Tibial nerve (tissue), 4 donors: ENCODE measurements at regions not wholly inside any gene's neighbourhood (a gene's known extent, or its start where the extent isn't known, plus 50 kb on each side); places are given as distances from the start of the nearest gene placed in this dataset.

Source experiments
- DNase-seq, 2 donors: peaks; one replicate each; pipeline ENCODE4 v3.0.0-alpha.2; 2019; ENCODE audit warnings: low spot score in 2 of 2
- H3K27ac ChIP-seq, 4 donors: fragments of 200-600 bp; sonication (generic) in 3 of 4; one replicate each; pipeline ENCODE4 v1.5.1; 2017 to 2019; ENCODE audit warnings: mild to moderate bottlenecking in 1 of 4
- H3K27me3 ChIP-seq, 2 donors: fragments of 200-600 bp; sonication (generic) in 1 of 2; one replicate each; pipeline versions ENCODE4 v1.5.1 to v1.6.0; 2017 to 2019
- H3K36me3 ChIP-seq, 3 donors: fragments of 200-600 bp; sonication (generic); one replicate each; pipeline ENCODE4 v1.5.1; 2018 to 2019
- H3K4me1 ChIP-seq, 4 donors: fragments of 200-600 bp; sonication (generic) in 3 of 4; one replicate each; pipeline ENCODE4 v1.5.1; 2017 to 2019
- H3K4me3 ChIP-seq, 4 donors: fragments of 200-600 bp; sonication (generic) in 3 of 4; one replicate each; pipeline ENCODE4 v1.5.1; 2017 to 2019; ENCODE audit warnings: mild to moderate bottlenecking in 1 of 4, moderate library complexity in 1 of 4
- H3K9me3 ChIP-seq, 4 donors: fragments of 200-600 bp; sonication (generic) in 3 of 4; one replicate each; pipeline ENCODE4 v1.5.1; 2017 to 2019
- EP300 ChIP-seq, 2 donors: sonication (generic); formaldehyde crosslinking; IDR thresholded peaks; one replicate each; pipeline ENCODE4 v1.6.1; 2017; ENCODE audit warnings: antibody characterized with exemption in 2 of 2, mild to moderate bottlenecking in 1 of 2
- POLR2A ChIP-seq, 2 donors: fragments of 450-650 bp; IDR thresholded peaks; one replicate each; pipeline ENCODE4 v1.6.1; 2017; ENCODE audit warnings: antibody characterized with exemption in 2 of 2, mild to moderate bottlenecking in 2 of 2, moderate library complexity in 2 of 2
- WGBS, 2 donors: methylation state at CpG; one replicate each; pipeline ENCODE4 v1.1.5; 2018; 5-methylcytosine and 5-hydroxymethylcytosine counted together
- TF ChIP-seq, protein P1 (sequence below), 5 experiments: fragments of 200-600 bp in 3 of 5; fragments of 450-650 bp in 2 of 5; sonication (generic) in 3 of 5; IDR thresholded peaks; one replicate each; pipeline ENCODE4 v1.5.1; 2016 to 2019; ENCODE audit warnings: antibody characterized with exemption in 5 of 5, mild to moderate bottlenecking in 3 of 5, moderate library complexity in 2 of 5

DNA sequence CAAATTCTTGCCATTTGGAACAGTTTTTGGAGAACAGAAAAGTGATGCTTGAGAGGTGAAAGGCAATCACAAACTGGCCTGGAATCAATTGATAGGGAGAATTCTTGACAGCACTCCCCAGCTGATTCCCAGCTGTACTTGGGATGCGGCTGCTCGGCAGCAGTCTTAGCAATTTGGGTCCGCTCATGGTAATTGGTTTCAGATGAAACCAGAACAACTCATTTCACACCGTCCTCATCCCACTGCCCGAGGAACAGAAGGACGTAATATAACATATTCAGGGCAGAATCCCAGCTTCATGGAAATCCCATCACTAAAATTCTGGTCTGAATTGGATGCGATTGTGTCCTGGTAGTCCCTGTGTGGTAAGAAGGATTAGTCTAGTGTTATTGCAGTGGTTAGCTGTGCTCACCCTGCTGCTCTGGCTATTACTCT is 223.3 kb upstream of the FERD3L start:
- no peaks in the 10 kb centered on the region for H3K4me1 ChIP-seq

DNA sequence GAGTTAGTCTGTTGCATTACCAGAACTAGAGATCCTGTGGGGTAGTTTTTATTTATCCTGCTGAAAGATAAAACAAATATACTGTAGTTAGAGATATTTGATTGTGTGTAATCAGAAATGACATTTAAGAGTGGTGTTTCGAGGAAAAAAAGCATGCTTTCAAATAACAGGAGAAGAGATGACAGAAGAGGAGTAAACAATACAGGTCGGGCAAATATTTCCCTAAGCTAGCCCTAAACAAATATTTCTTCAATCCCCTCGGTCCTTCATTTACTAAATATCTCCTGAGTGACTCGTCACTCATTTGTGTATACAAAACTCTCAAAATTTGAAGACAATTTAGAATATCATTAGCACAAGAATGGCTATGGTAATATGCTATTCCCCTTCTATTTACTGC is 219.7 kb upstream of the FERD3L start:
- Histone ChIP-seq H3K4me1 (no peaks in the 10 kb centered on the region), H3K36me3 (no peaks in the 10 kb centered on the region), H3K9me3 (no peaks in the 10 kb centered on the region), H3K27me3 (no peaks in the 10 kb centered on the region), H3K4me3 (no peak overlapping the region), H3K27ac (no peak overlapping the region)
- 65 to 72% methylated on average over 4 of the region's 4 CpGs for WGBS, 2 donors
- no peak for TF ChIP-seq POLR2A (IDR thresholded peaks at IDR 0.05)
- no peak for TF ChIP-seq EP300 (IDR thresholded peaks at IDR 0.05)
- TF ChIP-seq, protein P1, sequence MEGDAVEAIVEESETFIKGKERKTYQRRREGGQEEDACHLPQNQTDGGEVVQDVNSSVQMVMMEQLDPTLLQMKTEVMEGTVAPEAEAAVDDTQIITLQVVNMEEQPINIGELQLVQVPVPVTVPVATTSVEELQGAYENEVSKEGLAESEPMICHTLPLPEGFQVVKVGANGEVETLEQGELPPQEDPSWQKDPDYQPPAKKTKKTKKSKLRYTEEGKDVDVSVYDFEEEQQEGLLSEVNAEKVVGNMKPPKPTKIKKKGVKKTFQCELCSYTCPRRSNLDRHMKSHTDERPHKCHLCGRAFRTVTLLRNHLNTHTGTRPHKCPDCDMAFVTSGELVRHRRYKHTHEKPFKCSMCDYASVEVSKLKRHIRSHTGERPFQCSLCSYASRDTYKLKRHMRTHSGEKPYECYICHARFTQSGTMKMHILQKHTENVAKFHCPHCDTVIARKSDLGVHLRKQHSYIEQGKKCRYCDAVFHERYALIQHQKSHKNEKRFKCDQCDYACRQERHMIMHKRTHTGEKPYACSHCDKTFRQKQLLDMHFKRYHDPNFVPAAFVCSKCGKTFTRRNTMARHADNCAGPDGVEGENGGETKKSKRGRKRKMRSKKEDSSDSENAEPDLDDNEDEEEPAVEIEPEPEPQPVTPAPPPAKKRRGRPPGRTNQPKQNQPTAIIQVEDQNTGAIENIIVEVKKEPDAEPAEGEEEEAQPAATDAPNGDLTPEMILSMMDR (IDR thresholded peaks at IDR 0.05), result no peak
- no peak for DNase-seq

More for the DNA sequence above, 223.3 kb upstream of the FERD3L start:
- no peaks in the 10 kb centered on the region for H3K36me3 ChIP-seq
- no peak overlapping the region for H3K27ac ChIP-seq
- H3K9me3 ChIP-seq, result no peaks in the 10 kb centered on the region
- 56 to 59% methylated on average over 7 of the region's 7 CpGs for WGBS, 2 donors
- H3K27me3 ChIP-seq, result no peaks in the 10 kb centered on the region
- no peak for DNase-seq
- H3K4me3 ChIP-seq, result no peak overlapping the region
- no peak for TF ChIP-seq EP300 (IDR thresholded peaks at IDR 0.05)
- no peak for TF ChIP-seq POLR2A (IDR thresholded peaks at IDR 0.05)
- TF ChIP-seq, protein P1 (IDR thresholded peaks at IDR 0.05), result no peak

DNA sequence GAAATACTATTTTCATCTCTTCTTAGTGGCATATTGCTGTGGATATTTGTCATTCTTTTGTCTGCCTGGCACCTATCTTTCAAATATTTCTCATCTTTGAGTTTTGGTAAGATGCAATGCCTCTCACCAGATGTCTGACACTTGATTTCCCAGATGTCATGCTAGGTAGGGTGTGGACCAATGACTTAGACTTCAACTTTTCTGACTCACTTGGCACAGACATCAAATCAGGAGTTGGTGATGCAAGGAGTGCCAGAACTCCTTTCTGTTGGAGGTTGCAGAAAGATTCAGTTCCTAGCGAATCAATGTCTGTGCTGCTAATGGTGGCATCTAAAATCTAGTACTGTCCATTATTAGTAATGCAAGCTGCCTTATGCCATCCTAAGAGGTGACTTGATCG is 216.9 kb upstream of the FERD3L start:
- Histone ChIP-seq H3K9me3 (no peaks in the 10 kb centered on the region), H3K27ac (no peak overlapping the region), H3K4me1 (no peaks in the 10 kb centered on the region), H3K27me3 (no peaks in the 10 kb centered on the region), H3K36me3 (no peaks in the 10 kb centered on the region), H3K4me3 (no peak overlapping the region)
- WGBS, 2 donors, result 84 to 91% methylated on average over 2 of the region's 2 CpGs
- no peak for DNase-seq
- TF ChIP-seq, protein P1 (IDR thresholded peaks at IDR 0.05), result no peak

DNA sequence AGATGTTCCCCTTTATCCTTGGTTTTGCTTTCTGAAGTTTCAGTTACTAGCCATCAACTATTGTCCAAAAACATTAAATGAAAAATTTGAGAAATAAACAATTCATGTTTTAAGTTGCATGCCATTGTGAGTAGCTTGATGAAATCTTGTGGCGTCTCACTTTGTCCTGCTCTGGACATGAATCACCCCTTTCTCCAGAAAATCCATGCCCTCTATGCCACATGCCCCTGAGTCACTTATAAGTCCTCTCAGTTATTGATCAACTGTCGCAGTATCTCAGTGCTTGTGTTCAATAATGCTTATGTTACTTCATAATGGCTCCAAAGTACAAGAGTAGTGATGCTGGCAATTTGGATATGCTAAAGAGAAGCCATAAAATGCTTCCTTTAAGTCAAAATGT is 208.0 kb upstream of the FERD3L start:
- no peak overlapping the region for H3K27ac ChIP-seq
- H3K36me3 ChIP-seq, result no peaks in the 10 kb centered on the region
- no peaks in the 10 kb centered on the region for H3K4me1 ChIP-seq
- DNase-seq, result no peak
- no peaks in the 10 kb centered on the region for H3K27me3 ChIP-seq
- 73 to 86% methylated on average over 2 of the region's 2 CpGs for WGBS, 2 donors
- no peak overlapping the region for H3K4me3 ChIP-seq
- no peaks in the 10 kb centered on the region for H3K9me3 ChIP-seq
- TF ChIP-seq, protein P1 (IDR thresholded peaks at IDR 0.05), result no peak
- TF ChIP-seq EP300 (IDR thresholded peaks at IDR 0.05) (no peak), POLR2A (IDR thresholded peaks at IDR 0.05) (no peak)

DNA sequence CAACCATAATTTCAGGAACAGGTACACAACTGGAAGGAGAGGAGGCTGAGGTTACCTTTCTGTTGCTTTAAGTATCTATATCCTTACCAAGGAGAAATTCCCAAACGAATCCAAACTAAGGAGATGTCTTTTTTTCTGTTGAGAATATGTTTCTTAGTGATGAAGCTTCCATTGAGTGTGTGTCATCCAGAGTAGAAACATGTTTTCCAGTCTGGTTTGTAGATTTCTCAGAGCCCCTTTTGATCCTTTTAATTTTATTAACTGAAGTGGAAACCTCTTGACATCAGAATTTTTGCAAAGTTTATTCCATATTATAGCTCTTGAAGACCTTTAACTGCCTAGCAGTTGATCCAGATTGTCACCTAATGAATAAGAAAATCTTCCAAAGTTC is 207.1 kb upstream of the FERD3L start:
- no peaks in the 10 kb centered on the region for H3K36me3 ChIP-seq
- no peak for DNase-seq
- no peak overlapping the region for H3K4me3 ChIP-seq
- H3K27ac ChIP-seq, result no peak overlapping the region
- TF ChIP-seq EP300 (IDR thresholded peaks at IDR 0.05) (no peak), POLR2A (IDR thresholded peaks at IDR 0.05) (no peak)
- TF ChIP-seq, protein P1 (IDR thresholded peaks at IDR 0.05), result no peak
- WGBS, 2 donors, result 33 to 44% methylated on average over 1 of the region's 1 CpG
- H3K4me1 ChIP-seq, result no peaks in the 10 kb centered on the region
- no peaks in the 10 kb centered on the region for H3K9me3 ChIP-seq
- no peaks in the 10 kb centered on the region for H3K27me3 ChIP-seq
